ENCODE measurements at regions not wholly inside any gene's neighbourhood (a gene's known extent, or its start where the extent isn't known, plus 50 kb on each side); places are given as distances from the start of the nearest gene placed in this dataset.

DNA sequence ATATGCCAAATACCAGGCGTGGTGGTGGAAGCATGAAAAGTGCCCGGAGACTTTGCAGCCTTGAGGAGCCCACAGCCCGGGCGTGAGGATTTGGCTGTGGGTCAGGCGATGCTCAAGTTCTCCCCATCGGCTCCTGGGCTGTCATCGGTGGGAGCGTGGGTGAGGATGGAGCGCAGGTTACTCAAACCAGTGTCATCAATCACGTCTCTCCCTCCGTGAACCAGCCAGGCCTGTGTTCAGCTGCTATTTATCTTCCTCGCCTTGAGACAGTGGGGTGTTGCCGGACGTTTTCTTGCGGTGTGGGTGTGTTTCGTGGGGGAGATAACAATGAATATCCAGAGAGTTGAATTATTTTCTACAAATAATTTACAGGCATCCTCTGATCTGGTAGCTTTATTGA is 317.6 kb downstream of the EIPR1 start:
- no peak for DNase-seq

DNA sequence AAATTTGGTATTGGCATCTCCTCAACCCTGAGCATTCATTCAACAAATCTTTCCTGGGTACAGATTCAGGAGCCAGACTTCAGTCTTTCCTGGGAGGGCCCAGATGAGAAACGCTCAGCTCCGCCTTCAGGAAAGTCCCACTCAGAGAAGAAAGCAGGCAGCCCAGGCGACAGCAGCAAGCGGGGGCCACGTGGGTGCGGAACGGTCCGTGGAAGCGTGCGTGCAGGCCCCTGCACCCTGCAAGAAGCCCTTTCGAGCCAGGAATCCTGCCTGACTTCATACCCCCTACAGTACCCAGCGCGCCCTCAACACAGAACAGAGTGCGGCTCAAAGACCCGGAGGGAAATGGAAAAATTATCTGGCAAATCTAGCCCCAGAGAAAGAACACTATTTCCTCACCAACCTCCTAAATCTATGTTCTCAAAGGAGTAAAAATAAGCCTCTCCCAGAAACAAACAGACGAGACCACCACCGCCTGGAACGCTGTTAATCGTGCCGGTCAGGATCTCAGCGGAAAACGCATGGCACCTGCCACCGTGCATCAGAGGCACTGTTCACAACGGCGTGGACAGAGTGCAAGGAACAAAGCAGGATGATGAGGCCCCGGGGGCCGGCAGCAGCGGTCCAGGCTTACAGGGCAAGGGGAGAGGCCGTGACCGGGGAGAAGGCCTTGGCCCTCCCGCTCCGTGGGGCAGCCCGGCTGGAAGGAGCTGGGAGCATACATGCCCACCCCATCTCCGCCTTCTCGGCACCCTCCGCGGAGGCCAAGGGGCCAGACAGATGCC is 318.3 kb downstream of the EIPR1 start:
- DNase-seq = no peak

DNA sequence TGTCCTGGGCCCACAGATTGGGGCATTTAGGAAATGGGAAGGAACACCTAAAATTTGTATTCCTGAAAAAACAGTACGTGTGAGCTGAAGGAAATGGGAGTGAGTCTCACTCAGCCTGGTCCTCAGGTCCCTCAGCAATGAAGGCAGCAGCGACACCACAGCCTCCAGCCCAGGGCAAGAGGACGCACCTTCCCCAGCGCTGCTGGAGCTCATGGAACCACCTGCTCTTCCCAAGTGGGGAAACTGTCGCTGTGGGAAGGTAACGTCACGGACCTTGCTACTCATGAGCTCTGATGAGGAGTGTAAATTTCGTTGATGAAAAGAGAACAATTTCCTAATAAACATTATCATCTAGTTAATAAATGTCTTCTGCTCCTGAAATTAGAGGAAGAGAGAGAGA is 323.6 kb downstream of the EIPR1 start:
- DNase-seq = no peak

DNA sequence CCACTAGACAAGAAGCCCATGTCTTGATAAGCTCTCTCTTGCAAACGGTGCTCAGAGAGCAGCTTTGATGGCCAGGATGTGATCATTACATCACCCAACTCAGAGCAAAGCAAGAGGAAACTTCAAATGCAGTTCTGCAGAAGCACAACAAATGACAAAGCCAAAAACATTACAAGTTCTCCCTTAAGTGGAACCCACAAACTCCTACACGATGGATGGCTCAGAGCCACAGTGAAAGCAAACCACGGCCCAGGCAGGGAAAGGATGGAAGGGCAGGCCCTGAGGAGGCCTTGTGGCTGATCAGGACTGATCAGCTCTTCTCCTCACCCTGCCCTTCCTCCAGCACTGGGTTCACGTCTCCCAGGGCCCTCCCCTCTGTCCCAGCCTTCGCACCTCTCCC is 326.4 kb downstream of the EIPR1 start:
- no peak for DNase-seq

DNA sequence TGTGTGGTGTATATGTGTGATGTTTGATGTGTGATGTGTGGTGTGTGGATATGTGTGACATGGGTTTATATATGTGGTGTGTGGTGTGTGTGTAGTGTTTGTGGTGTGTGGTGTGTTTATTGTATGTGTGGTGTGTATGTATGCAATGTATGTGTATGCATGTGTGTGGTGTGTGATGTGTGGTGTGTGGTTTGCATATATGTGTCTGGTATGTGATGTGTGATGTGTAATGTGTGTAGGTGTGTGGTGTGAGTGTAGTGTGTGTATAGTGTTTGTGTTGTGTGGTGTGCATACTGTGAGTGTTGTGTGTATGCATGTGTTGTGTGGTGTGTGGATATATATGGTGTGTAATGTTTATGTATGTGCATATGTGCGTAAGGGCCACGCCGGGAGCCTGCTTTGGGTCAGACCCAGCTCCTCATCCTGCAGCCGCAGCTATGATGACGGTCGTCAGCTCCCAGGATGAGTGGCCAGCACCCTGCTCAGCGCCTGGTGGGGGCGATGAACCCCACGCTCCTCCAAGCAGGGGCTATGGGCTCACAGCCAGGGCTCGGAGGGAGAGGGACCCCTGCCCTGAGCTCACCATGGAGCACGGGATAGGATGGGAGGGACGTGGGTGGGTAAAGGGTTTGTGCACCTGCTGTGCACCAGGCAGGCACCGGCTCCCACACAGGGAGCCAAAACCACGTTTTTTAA is 331.3 kb downstream of the EIPR1 start:
- DNase-seq = no peak

DNA sequence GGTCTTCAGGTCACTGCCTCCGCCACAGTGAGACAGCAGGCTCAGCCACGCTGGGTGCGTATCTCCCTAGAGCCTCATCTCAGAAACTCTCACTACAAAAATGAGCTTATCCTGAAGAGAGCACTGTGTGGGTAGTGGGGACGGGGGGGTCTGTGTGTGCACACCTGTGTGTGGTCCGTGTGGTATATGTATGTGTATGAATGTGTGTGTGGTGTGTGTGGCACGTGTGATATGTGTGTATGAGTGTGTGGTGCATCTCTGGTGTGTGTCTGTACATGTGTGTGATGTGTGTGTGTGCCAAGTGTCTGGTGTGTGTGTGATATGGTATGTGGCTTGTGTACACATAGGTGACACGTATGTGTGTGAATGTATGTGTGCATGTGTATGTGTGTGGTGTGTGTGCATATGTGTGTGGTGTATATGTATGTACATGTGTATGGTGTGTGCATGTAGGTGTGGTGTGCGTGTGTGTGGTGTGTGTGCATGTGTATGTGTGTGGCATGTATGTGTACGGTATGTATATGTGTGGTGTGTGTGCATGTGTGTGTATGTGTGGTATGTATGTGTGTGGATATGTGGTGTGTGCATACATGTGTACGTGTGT is 332.2 kb downstream of the EIPR1 start:
- DNase-seq = no peak

DNA sequence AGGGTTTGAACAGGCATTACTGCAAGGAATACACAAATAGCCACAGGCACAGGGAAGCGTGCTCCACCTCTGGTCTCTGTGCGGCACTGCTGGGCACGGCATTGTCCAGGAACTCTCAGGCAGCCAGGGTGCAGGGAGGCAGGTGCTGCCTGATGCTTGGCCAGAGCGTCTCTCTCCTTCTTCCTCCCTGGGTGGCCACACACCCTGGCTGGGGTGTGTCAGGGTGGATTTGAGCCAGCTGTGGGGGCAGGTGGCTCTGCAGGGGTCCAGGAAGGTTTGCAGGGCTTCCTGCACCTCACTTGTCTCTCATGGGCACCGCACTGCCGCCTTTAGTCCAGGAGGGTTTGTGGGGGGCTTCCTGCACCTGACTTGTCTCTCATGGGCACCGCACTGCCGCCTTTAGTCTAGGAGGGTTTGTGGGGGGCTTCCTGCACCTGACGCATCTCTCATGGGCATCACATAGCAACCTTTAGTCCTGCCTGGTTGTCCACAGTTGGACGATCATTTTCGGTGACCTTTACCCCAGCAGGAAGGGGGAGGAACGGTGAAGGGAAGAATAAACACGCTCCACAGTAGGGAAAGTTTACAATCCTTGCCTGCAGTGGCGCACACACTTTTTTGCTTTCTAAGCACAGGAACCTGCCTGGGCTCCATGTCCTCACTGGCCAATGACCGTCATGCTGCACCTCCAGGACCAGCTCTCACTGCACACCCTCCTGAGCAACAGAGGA is 332.9 kb downstream of the EIPR1 start:
- DNase-seq = no peak

DNA sequence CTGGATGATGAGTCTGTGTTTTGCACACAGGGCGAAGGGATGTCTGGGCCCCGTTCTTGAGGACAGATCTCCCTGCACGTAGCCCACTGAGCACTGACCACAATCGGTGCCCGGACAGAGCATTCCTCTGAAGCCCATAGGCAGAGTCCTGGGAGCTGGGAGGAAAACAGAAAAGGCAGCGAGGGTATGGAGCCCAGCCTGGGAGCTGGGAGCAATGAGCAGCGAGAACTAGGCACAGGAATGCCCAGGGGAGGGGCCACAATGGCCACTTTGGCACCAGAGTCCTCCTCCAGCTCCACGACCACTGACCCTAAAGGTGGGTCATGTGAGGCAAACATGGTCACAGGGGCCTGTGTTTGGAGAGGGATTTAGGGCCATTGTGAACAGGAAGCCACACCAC is 333.9 kb downstream of the EIPR1 start:
- DNase-seq = no peak

DNA sequence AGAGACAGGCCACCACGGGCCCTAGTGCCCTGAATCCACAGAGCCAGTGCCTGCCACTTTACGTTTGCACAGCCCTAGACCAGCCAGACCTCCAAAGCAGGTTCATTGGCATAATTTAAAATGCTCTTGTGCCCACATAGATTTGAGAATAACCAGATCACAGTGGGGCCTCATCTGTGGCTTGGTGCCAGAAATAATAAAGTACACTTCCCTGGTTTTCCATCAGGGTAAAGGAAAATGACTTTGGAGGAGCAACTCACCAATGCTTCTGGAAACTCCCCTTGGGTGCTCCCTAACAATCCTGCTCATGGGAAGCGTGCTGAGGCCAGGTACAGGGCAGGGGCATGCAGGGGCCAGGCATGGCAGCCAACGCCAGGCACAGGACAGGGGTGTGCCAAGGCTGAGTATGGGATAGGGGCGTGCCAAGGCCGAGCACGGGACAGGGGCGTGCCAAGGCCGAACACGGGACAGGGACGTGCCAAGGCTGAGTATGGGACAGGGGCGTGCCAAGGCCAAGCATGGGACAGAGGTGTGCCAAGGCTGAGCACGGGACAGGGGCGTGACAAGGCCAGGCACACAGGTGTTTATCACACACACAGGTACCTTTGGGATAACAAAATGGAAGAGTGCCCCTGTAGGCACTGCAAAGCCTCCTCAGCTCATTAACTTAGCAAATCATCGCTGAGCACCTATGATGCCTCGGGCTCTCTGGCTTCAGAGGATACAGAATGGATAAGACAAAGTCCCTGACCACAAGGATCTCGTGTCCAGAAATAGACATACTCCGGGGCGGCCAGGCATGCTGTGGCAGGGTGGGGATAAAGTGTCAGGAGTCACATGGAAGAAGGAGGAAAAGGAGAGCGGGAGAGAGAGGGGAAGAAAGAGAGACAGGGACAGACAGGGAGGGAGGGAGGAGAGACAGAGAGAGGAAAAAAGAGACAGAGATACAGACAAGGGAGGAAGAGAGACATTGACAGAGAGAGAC is 334.7 kb downstream of the EIPR1 start:
- no peak for DNase-seq

DNA sequence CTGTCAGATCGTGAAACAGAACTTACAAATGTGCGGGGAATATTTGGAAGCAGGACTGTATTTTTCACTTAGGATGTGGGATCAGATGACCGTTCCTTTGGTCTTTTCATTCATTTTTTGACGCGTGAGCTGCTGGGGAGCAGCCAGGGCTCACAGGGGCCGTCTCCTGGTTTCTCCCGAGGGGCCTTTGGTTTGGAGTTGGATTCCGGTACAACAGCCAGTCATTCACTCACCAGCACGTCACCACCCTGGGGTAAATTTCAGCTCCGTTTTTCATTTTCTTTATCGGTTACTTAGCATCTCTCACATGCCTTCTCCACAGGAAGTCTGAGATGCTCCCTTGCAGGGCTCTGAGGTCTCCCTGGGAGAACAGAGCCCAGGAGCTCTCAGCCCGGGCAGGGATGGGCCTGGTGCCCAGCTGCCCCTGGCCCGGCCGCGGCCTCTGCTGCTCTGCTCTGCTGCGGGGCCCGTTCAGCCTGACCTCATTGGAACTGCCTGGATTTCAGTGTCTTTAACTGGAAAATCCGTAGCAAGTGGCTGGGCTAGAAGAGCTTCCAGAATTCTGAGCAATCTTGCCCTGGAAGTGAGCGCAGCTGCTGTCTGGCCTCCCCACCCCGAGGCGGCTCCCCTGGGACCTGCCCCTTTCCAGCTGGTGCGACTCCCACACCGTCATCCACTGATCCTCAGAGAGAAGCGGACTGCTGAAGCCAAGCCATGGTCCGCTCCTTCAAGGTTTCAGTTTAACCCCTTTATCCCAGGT is 335.6 kb downstream of the EIPR1 start:
- peak in 2 of 3 experiments; percentile 22 to 26 for DNase-seq

DNA sequence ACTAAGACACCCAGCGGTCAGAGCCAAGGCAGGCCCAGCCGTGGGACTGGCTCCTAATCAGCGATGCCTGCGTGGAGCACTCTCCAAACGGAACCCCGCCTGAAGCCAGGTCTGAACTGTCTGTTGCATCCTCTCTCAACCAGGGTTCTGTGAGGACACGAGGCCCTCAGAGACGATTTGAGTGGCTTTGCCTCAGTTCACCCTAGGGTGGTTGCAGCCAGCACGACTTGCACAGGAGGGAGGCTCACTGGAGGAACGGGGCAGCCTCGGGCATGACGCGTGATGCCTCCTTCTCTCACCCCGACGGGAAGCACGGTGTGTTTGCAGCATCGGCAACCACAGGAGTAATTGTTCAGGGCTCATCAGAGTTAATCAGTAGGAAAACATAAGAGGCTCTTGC is 336.4 kb downstream of the EIPR1 start:
- DNase-seq = no peak

DNA sequence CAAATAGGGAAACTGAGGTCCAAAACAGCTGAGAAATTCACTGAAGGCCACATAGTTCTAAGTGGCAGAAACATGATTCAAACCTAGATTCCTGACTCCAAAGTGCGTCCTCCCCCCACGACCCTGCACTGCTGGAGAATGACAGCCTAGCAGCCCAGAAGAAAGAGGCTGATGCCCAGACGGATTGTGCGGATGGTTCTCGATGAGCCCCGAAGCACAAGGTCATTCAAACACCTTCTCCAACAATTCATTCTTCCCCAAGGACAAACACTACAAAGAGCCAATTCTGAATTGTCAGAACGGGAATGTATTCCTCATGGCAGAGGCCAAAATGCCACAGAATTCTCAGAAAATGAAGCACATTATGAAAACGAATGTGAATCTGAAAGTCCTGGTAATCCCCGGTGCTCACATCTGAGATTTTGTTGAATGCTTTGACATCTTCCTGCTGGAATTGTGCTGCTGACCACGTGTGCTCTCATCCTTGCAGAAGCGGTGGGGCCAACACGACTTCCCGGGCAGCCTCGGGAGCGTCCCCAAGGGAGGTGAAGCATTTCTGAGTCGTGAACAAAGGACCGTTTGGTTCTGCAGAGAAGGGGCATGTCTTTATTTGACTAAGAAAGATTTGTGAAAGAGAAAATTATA is 337.0 kb downstream of the EIPR1 start:
- no peak for DNase-seq

DNA sequence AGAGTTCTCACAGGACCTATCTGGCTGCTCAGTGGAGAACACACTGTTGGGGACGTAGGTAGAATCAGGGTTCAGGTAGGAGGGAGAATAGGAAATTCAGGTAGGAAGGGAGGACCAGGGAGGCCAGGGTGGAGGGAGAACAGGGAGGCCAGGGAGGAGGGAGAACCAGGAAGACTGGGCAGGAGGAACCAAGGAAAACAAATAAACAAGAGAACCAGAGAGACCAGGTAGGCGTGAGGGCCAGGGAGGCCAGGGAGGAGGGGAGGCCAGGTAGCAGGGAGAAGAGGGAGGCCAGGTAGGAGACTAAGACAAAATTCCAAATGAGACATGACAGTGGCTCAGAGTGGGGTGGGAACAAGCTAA is 337.6 kb downstream of the EIPR1 start:
- no peak for DNase-seq

DNA sequence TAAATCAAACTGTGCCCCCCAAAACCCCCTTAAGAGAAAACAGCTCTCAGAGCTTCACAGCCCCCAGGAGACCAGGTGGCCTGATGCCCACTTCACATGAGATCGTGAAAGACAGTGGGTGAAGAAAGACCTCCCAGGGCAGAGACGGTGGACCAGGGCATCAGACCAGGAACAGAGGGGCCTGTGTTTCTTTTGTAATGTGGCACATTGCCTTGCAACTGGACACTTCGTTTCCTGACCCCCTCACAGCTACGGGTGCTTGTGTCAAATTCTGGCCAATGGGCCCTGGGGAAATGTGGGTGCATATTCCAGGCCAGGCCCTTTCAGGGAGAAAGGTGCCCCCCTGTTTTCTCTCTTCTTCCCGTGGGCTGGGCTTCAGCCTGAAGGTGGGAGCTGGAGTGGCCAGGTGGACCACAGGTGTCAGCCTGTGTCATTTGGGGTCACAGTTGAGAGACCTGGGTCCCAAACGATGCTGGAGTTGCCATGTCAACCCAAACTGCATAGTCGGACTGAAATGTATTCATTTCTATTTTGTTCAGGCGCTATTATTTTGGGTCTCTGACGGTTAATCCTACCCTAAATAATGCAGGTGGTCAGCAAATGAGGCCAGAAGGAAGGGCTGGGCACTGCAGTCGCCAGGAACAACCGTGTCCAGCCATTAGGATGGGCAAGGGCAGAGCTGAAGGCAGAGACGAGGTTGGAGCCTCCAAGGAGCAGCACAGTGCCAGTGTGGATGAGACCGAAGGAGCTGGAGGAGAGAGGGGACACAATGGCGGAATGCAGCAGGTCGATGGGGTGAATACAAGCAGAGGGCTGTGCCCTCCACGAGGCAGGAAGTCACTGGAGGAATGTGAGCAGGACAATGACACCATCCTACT is 338.2 kb downstream of the EIPR1 start:
- DNase-seq = no peak

DNA sequence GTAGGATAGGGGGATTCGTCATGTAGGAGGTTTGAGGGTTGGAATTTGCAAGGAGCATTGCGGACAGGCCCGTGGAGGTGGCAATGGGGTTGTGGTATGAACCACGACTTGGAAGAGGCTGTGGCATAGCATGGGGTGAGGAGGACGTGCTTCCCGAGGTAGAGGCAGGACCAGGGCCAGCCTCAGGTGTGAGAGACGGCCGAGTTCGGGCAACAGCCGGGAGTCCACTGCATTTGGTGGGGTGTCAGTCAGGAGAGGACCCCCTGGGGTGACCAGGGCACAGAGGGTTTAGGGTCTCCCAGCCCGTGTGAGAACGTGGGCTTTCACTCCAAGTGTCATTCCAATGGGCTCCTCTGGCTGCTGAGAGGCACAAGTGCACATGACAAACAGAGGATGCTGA is 339.0 kb downstream of the EIPR1 start:
- no peak for DNase-seq

DNA sequence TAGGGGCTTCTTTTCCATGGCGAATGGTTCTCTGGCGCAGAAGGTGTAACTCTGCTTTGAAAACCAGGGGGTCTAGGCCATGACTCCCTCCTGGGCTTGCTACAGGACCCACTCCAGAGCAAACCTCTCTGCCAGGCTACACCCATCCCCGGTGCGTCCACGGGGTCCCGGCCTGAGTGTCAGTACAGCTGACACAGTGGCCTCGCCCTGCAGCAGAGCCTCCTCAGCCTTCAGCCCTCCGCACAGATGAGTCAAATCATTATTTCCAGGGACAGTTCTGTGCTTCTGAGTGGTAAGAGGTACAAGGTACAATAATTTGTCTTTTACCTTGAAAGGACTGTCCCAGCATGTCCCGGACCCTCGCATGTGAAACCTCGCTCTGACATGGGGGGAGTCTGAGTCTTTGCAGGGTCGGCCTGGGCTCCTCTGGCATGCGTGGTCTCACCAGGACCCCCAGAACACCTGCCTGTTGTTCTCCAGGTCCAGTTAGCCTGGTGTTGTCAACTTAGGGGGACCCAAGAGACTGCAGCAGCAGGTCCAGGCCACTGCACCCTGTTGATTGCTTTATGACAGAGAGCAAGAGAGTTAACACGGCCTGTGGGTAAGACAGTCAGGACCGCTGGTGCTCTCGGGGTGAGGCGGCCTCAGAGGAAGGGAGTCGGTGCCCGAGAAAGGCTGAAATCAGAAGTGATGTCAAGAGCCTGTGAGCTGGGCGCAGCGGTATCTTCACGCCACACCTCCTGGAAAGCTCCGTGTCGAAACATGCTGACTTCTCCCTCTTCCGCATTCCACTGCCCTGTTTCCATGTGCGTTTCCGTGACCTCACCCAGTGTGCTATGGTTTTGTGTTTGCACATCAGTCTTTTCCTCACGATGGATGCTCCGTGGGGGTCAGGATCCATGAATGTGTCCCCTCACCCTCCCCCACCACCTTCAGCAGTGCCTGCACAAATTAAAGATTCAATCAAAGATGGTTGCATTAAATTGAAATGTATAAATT is 340.1 kb downstream of the EIPR1 start:
- DNase-seq = no peak

DNA sequence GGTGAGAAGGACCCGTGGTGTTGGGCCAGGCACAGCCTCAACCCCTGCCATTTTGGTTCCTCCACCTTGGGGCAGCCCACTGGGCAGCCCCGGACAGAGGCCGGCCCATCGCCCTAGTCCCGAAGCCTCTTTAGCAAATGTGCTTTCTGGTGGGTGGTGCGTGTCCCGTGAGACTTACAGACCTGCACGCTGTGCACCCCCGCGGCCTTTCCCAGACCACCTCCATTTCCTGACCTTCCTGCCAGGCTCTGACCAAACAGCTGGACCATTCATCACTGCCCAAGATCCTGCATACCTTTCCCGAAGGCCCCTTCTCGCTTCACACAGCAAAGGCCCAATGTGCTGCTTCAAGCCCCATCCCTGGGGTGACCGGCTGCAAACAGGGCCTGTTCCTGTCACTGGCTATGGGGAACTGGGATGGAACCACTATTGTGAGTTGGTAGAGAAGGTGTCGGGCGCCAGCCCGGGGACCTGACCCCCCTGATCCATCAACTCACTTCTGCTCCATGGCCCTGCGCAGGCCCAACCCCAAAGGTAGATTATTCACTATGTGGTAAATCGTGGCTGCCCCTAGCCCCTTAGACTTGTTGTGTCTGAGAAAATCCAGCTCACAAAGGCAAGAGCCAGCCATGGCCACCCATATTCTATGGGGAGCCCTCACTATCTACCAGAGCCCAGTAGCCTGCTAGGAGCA is 341.0 kb downstream of the EIPR1 start:
- no peak for DNase-seq

Data from NCI-H1417 (cell line).